CD14-positive monocyte (primary cell): ENCODE measurements at regions not wholly inside any gene's neighbourhood (a gene's known extent, or its start where the extent isn't known, plus 50 kb on each side); places are given as distances from the start of the nearest gene placed in this dataset.

Experiments used
- DNase-seq, 3 donors: peaks; one replicate each; pipeline ENCODE4 v3.0.0-alpha.2; 2011 to 2022
- H2AFZ ChIP-seq: 2 replicates; pipeline ENCODE4 v1.6.0; 2012; ENCODE audit warnings: mild to moderate bottlenecking, low read depth, low read length, inconsistent platforms; ENCODE audit not compliant: insufficient read depth, poor library complexity, severe bottlenecking
- H3K27ac ChIP-seq, 2 donors: 1 replicate in 1 of 2; 2 replicates in 1 of 2; pipeline ENCODE4 v1.5.1; 2012 to 2013; ENCODE audit warnings: low read length in 2 of 2, control low read depth in 1 of 2, inconsistent platforms in 1 of 2, low read depth in 1 of 2, mild to moderate bottlenecking in 1 of 2
- H3K27me3 ChIP-seq, 2 donors: one replicate each; pipeline versions ENCODE4 v1.6.0 to v1.6.1; 2011 to 2013; ENCODE audit warnings: low read length in 2 of 2; ENCODE audit not compliant: control insufficient read depth in 2 of 2, insufficient read depth in 2 of 2
- H3K36me3 ChIP-seq, 2 donors: replicated peaks in 1 of 2; 1 replicate in 1 of 2; 2 replicates in 1 of 2; pipeline versions ENCODE4 v1.5.1 to v1.6.1; 2012 to 2013; ENCODE audit warnings: low read length in 2 of 2, control low read depth in 1 of 2, inconsistent platforms in 1 of 2, mild to moderate bottlenecking in 1 of 2; ENCODE audit not compliant: insufficient read depth in 2 of 2, control insufficient read depth in 1 of 2
- H3K4me1 ChIP-seq, 2 donors: 1 replicate in 1 of 2; 2 replicates in 1 of 2; pipeline versions ENCODE4 v1.5.1 to v1.6.1; 2012 to 2013; ENCODE audit warnings: low read length in 2 of 2, control low read depth in 1 of 2, inconsistent platforms in 1 of 2, mild to moderate bottlenecking in 1 of 2, moderate library complexity in 1 of 2; ENCODE audit not compliant: insufficient read depth in 2 of 2, control insufficient read depth in 1 of 2
- H3K4me2 ChIP-seq: replicated peaks from 2 replicates; pipeline ENCODE3; 2012; ENCODE audit warnings: low read length, moderate library complexity, mild to moderate bottlenecking; ENCODE audit not compliant: poor library complexity, severe bottlenecking; ENCODE audit errors: extremely low read depth
- H3K4me3 ChIP-seq, 3 experiments: fragments of 200-600 bp in 1 of 3; sonication (generic) in 1 of 3; replicated peaks in 1 of 3; 1 replicate in 2 of 3; 2 replicates in 1 of 3; pipeline ENCODE4 v1.5.1; 2011 to 2013; ENCODE audit warnings: low read length in 3 of 3, mild to moderate bottlenecking in 3 of 3, control low read depth in 2 of 3, low read depth in 2 of 3, inconsistent platforms in 1 of 3, moderate library complexity in 1 of 3
- H3K79me2 ChIP-seq: 2 replicates; pipeline ENCODE4 v1.6.0; 2012; ENCODE audit warnings: mild to moderate bottlenecking, control low read depth, inconsistent platforms, low read length, moderate library complexity; ENCODE audit not compliant: insufficient read depth
- H3K9ac ChIP-seq: 2 replicates; pipeline ENCODE4 v1.6.0; 2017; ENCODE audit warnings: low read length, mild to moderate bottlenecking; ENCODE audit not compliant: insufficient read depth, poor library complexity, severe bottlenecking
- H3K9me3 ChIP-seq, 2 donors: replicated peaks in 1 of 2; 1 replicate in 1 of 2; 2 replicates in 1 of 2; pipeline versions ENCODE4 v1.5.1 to v1.6.1; 2012 to 2013; ENCODE audit warnings: low read length in 2 of 2, control low read depth in 1 of 2; ENCODE audit not compliant: control insufficient read depth in 1 of 2, insufficient read depth in 1 of 2
- H4K20me1 ChIP-seq: 2 replicates; pipeline ENCODE4 v1.6.0; 2012; ENCODE audit warnings: mild to moderate bottlenecking, low read length, control low read depth, moderate library complexity; ENCODE audit not compliant: insufficient read depth
- H3K27ac Mint-ChIP-seq, 7 donors: one replicate each; pipeline ENCODE4 v1.8.0; 2020; ENCODE audit warnings: mild to moderate bottlenecking in 7 of 7, mixed read lengths in 7 of 7, moderate library complexity in 6 of 7, inconsistent platforms in 2 of 7
- H3K27me3 Mint-ChIP-seq, 3 donors: one replicate each; pipeline ENCODE4 v1.8.0; 2021 to 2022; ENCODE audit warnings: low read depth in 3 of 3, mild to moderate bottlenecking in 3 of 3, mixed read lengths in 3 of 3, moderate library complexity in 3 of 3, inconsistent platforms in 1 of 3
- H3K36me3 Mint-ChIP-seq, 2 donors: one replicate each; pipeline ENCODE4 v1.8.0; 2020; ENCODE audit warnings: mixed read lengths in 2 of 2, inconsistent platforms in 1 of 2, mild to moderate bottlenecking in 1 of 2
- H3K4me1 Mint-ChIP-seq: one replicate; pipeline ENCODE4 v1.8.0; 2020; ENCODE audit warnings: mild to moderate bottlenecking, mixed read lengths
- H3K4me3 Mint-ChIP-seq, 2 donors: one replicate each; pipeline ENCODE4 v1.8.0; 2020; ENCODE audit warnings: mild to moderate bottlenecking in 2 of 2, mixed read lengths in 2 of 2, moderate library complexity in 1 of 2
- H3K9me3 Mint-ChIP-seq, 7 donors: one replicate each; pipeline ENCODE4 v1.8.0; 2020 to 2022; ENCODE audit warnings: mixed read lengths in 7 of 7, mild to moderate bottlenecking in 6 of 7, moderate library complexity in 6 of 7, inconsistent platforms in 2 of 7
- CTCF ChIP-seq: fragments of 200-600 bp; IDR thresholded peaks from one replicate; pipeline ENCODE4 v1.8.0; 2022; ENCODE audit warnings: antibody characterized with exemption, mild to moderate bottlenecking
- WGBS: methylation state at CpG from one replicate; pipeline ENCODE4 v1.1.5; 2013; ENCODE audit warnings: missing lambda C conversion rate; ENCODE audit not compliant: insufficient coverage; 5-methylcytosine and 5-hydroxymethylcytosine counted together
- intact Hi-C, 2 donors: fragments of 100-400 bp; cut with micrococcal nuclease; formaldehyde crosslinking; loops; one replicate each; pipeline versions ENCODE4 v1.15.0 to v1.15.1; 2023

- Mint-ChIP-seq H3K36me3 (no peaks in the 10 kb centered on the region), H3K27me3 (peaks cover 23 to 55% (median 28%) of the 10 kb centered on the region in 3 donors), H3K27ac (no peak overlapping the region), H3K4me1 (peaks cover 7% of the 10 kb centered on the region), H3K4me3 (peak overlapping the region in 1 of 2 donors; percentile 43), H3K9me3 (peaks cover 0 to 9% (median 3%) of the 10 kb centered on the region in 7 donors)
- TF ChIP-seq CTCF: no peak
- Histone ChIP-seq H3K4me3 (no peak overlapping the region), H4K20me1 (no peaks in the 10 kb centered on the region), H3K79me2 (no peaks in the 10 kb centered on the region), H3K4me1 (peaks cover 0 to 5% of the 10 kb centered on the region in 2 donors), H3K36me3 (no peaks in the 10 kb centered on the region), H3K9ac (no peak overlapping the region), H3K27ac (no peak overlapping the region), H2AFZ (no peak overlapping the region), H3K9me3 (peaks cover under 1 to 12% of the 10 kb centered on the region in 2 donors), H3K27me3 (peaks cover 0 to 4% of the 10 kb centered on the region in 2 donors), H3K4me2 (no peak overlapping the region)
- WGBS: 95% methylated on average over 8 of the region's 8 CpGs
- no peak for DNase-seq
- intact Hi-C loops: no loop called here
These were observed 61.4 kb upstream of the PPP1R26 start for GRCh38 chr9:135418161-135418560.

GRCh38 chr9:135419106-135419505 lies 60.5 kb upstream of the PPP1R26 start:
- Histone ChIP-seq H3K27me3 (peaks cover 0 to 4% of the 10 kb centered on the region in 2 donors), H3K4me2 (no peak overlapping the region), H3K36me3 (no peaks in the 10 kb centered on the region), H2AFZ (no peak overlapping the region), H3K9me3 (peaks cover 10 to 21% of the 10 kb centered on the region in 2 donors), H3K27ac (no peak overlapping the region), H3K4me3 (no peak overlapping the region), H3K79me2 (no peaks in the 10 kb centered on the region), H4K20me1 (no peaks in the 10 kb centered on the region), H3K4me1 (no peaks in the 10 kb centered on the region), H3K9ac (no peak overlapping the region)
- Mint-ChIP-seq H3K27ac (no peak overlapping the region), H3K27me3 (peaks cover 19 to 49% (median 30%) of the 10 kb centered on the region in 3 donors), H3K4me3 (no peak overlapping the region), H3K9me3 (peaks cover 5 to 19% (median 12%) of the 10 kb centered on the region in 7 donors), H3K36me3 (no peaks in the 10 kb centered on the region), H3K4me1 (peaks cover 7% of the 10 kb centered on the region)
- 79% methylated on average over 2 of the region's 3 CpGs for WGBS
- DNase-seq: no peak
- intact Hi-C loops: no loop called here
- no peak for TF ChIP-seq CTCF
